Esophagus squamous epithelium (tissue), 4 donors: ENCODE measurements at regions not wholly inside any gene's neighbourhood (a gene's known extent, or its start where the extent isn't known, plus 50 kb on each side); places are given as distances from the start of the nearest gene placed in this dataset.

Experiments used
- CTCF ChIP-seq, 6 experiments: fragments of 450-650 bp in 4 of 6; fragments of 200-600 bp in 2 of 6; sonication (generic) in 2 of 6; IDR thresholded peaks; one replicate each; pipeline ENCODE4 v1.5.1; 2016 to 2019; ENCODE audit warnings: antibody characterized with exemption in 6 of 6, mild to moderate bottlenecking in 4 of 6, moderate library complexity in 4 of 6
- POLR2A ChIP-seq, 4 donors: fragments of 450-650 bp; IDR thresholded peaks; one replicate each; pipeline ENCODE4 v1.6.1; 2017; ENCODE audit warnings: antibody characterized with exemption in 4 of 4, mild to moderate bottlenecking in 4 of 4, moderate library complexity in 3 of 4

GRCh38 chr11:119832202-119832935 lies 103.4 kb upstream of the NECTIN1 start:
- TF ChIP-seq POLR2A (IDR thresholded peaks at IDR 0.05) (no peak), CTCF (IDR thresholded peaks at IDR 0.05) (no peak)
